K562 (cell line): ENCODE measurements at regions not wholly inside any gene's neighbourhood (a gene's known extent, or its start where the extent isn't known, plus 50 kb on each side); places are given as distances from the start of the nearest gene placed in this dataset.
A peak's percentile ranks its signal among the peaks of the same experiment; 100 is the strongest.

Source experiments
- BRCA1 ChIP-seq, 2 experiments: fragments of 450-650 bp in 1 of 2; sonication (generic) in 1 of 2; formaldehyde crosslinking in 1 of 2; IDR thresholded peaks; 2 replicates each; pipeline versions ENCODE4 v1.5.0 to v1.6.1; 2017 to 2020; ENCODE audit warnings: mild to moderate bottlenecking in 1 of 2, missing genetic modification reagents in 1 of 2
- COPS2 ChIP-seq: fragments of 450-650 bp; conservative IDR thresholded peaks from 2 replicates; pipeline ENCODE4 v1.6.1; 2016; ENCODE audit warnings: mild to moderate bottlenecking, moderate library complexity
- ELK3 ChIP-seq: fragments of 450-650 bp; formaldehyde crosslinking; IDR thresholded peaks from 2 replicates; pipeline ENCODE4 v1.4.0; 2020; ENCODE audit warnings: mild to moderate bottlenecking
- ESRRB ChIP-seq: fragments of 250-450 bp; sonication (Bioruptor Pico); IDR thresholded peaks from 2 replicates; pipeline ENCODE4 v1.5.0; 2020; ENCODE audit warnings: mild to moderate bottlenecking, moderate library complexity, borderline replicate concordance
- FOXJ3 ChIP-seq: sonication (generic); formaldehyde crosslinking; IDR thresholded peaks from 2 replicates; pipeline ENCODE4 v1.4.0; 2020; ENCODE audit warnings: mild to moderate bottlenecking, missing genetic modification reagents
- HNRNPH1 ChIP-seq: fragments of 200-400 bp; formaldehyde crosslinking; optimal IDR thresholded peaks from 2 replicates; pipeline ENCODE3; 2017; ENCODE audit warnings: low read depth, mild to moderate bottlenecking, low read length, moderate library complexity
- ILK ChIP-seq: fragments of 450-650 bp; IDR thresholded peaks from 2 replicates; pipeline ENCODE4 v1.6.1; 2016; ENCODE audit warnings: missing genetic modification characterization, low read depth, mild to moderate bottlenecking, missing compliant biosample characterization, moderate library complexity, borderline replicate concordance
- IRF1 ChIP-seq: sonication (generic); formaldehyde crosslinking; IDR thresholded peaks from 2 replicates; pipeline ENCODE4 v1.8.0; 2022; ENCODE audit warnings: missing genetic modification reagents, mild to moderate bottlenecking, borderline replicate concordance
- MECOM ChIP-seq: fragments of 250-450 bp; sonication (Bioruptor Pico); IDR thresholded peaks from 2 replicates; pipeline ENCODE4 v1.8.0; 2022; ENCODE audit warnings: inconsistent platforms
- OTX1 ChIP-seq: fragments of 450-650 bp; formaldehyde crosslinking; IDR thresholded peaks from 2 replicates; pipeline ENCODE4 v1.4.0; 2022; ENCODE audit warnings: mild to moderate bottlenecking
- PHF8 ChIP-seq: fragments of 200-600 bp; sonication (generic); IDR thresholded peaks from 2 replicates; pipeline ENCODE4 v1.6.1; 2012; ENCODE audit warnings: mixed run types, mild to moderate bottlenecking, inconsistent platforms, low read length, moderate library complexity, borderline replicate concordance
- PURB ChIP-seq: sonication (generic); formaldehyde crosslinking; IDR thresholded peaks from 2 replicates; pipeline ENCODE4 v1.9.0; 2021; ENCODE audit warnings: low read depth, mild to moderate bottlenecking, missing genetic modification reagents
- SRF ChIP-seq, 2 experiments: fragments of 250-450, 450-650 bp in 1 of 2; sonication (Bioruptor Pico) in 1 of 2; sonication (generic) in 1 of 2; formaldehyde crosslinking; IDR thresholded peaks; 2 replicates each; pipeline versions ENCODE4 v1.5.0 to v1.5.1; 2020 to 2022; ENCODE audit warnings: mild to moderate bottlenecking in 1 of 2, missing genetic modification reagents in 1 of 2
- TEAD1 ChIP-seq, 2 experiments: fragments of 450-650 bp in 1 of 2; sonication (generic) in 1 of 2; formaldehyde crosslinking; IDR thresholded peaks; 2 replicates each; pipeline versions ENCODE4 v1.4.0 to v1.8.0; 2020 to 2022; ENCODE audit warnings: mild to moderate bottlenecking in 2 of 2, missing genetic modification reagents in 1 of 2
- TFAP4 ChIP-seq: sonication (generic); formaldehyde crosslinking; IDR thresholded peaks from 2 replicates; pipeline ENCODE4 v1.8.0; 2022; ENCODE audit warnings: missing genetic modification reagents, mild to moderate bottlenecking, moderate library complexity, borderline replicate concordance
- XRCC5 ChIP-seq: fragments of 200-400 bp; formaldehyde crosslinking; IDR thresholded peaks from 2 replicates; pipeline ENCODE4 v1.6.1; 2017; ENCODE audit warnings: low read depth, mild to moderate bottlenecking, low read length
- ZNF347 ChIP-seq: fragments of 450-650 bp; formaldehyde crosslinking; IDR thresholded peaks from 2 replicates; pipeline ENCODE4 v1.4.0; 2020; ENCODE audit warnings: low read depth, mild to moderate bottlenecking, moderate library complexity
- ZNF512 ChIP-seq: IDR thresholded peaks from 2 replicates; pipeline ENCODE4 v1.6.1; 2016; ENCODE audit warnings: missing genetic modification characterization, missing compliant biosample characterization
- ZNF764 ChIP-seq: fragments of 250-450 bp; sonication (Bioruptor Pico); IDR thresholded peaks from 2 replicates; pipeline ENCODE4 v1.4.0; 2020; ENCODE audit warnings: low read depth, mild to moderate bottlenecking, moderate library complexity

DNA sequence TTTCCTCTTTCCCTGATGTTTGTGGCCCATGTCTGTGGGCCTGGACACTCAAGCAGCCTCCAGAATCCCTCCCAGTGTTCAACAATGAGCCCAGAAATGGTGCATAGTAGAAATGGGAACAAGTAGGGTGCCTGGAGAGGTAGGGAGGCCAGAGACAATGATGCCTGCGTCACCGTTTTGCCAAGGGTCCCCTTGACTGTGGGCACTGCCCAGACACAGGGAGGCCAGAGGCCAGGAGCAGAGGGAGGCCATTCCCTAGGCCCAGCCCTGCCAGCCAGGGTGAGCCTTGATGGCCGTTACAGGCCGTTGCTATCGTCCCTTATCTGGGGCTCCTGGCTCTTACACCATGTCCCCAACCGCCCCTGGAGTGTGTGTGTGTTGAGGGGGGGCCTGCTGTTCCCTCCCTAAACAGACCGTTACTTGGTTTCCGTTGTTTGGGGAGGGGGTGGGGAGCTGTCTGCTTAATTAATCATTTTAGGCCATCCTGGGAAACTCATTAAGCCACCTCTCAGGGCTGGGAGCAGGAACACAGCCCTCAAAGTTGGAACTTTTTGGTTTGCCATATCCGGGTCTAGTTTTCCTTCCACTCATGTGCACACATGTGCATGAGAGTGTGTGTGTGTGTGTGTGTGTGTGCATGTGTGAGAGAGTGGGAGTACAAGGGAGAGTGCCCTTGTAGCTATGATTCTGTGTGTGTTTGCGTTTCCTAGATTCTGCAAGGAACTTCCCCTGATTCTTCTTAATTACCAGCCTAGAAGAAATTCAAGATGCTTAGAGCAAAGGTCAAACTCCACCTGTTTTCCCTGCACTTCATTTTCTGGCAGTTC, 135.2 kb upstream of the HAAO start (continued):
- TF ChIP-seq ZNF512 (tag), result no peak
- TF ChIP-seq MECOM (CRISPR knock-in tag), result 0 out of 2 replicates have a peak, but pooled peaks have one; percentile 20
- TF ChIP-seq TFAP4 (CRISPR knock-in tag), result no peak
- TF ChIP-seq TEAD1 (CRISPR knock-in tag; IDR thresholded peaks at IDR 0.05), result peak in 1 of 2 experiments; percentile 89; a peak in 2 of 4 replicates
- no peak for TF ChIP-seq BRCA1 (IDR thresholded peaks at IDR 0.05)
- no peak for TF ChIP-seq BRCA1 (CRISPR knock-in tag; IDR thresholded peaks at IDR 0.05)
- TF ChIP-seq XRCC5, result no peak
- no peak for TF ChIP-seq ZNF764 (CRISPR knock-in tag)
- no peak; a peak in 1 of 4 replicates for TF ChIP-seq SRF (CRISPR knock-in tag; IDR thresholded peaks at IDR 0.05)
- peak; percentile 36; the same call in 1 of the 2 replicates for TF ChIP-seq PHF8
- no peak for TF ChIP-seq IRF1 (CRISPR knock-in tag)
- no peak for TF ChIP-seq ZNF347
- TF ChIP-seq ESRRB, result no peak
- TF ChIP-seq ELK3, result no peak
- peak; percentile 86; the same call in 1 of the 2 replicates for TF ChIP-seq OTX1 (CRISPR knock-in tag)
- no peak for TF ChIP-seq HNRNPH1
- no peak for TF ChIP-seq COPS2
- TF ChIP-seq ILK (tag), result no peak
- TF ChIP-seq FOXJ3 (CRISPR knock-in tag), result peak; percentile 78
- no peak for TF ChIP-seq PURB (CRISPR knock-in tag)
